Tibial artery (tissue), 4 donors: ENCODE measurements at regions not wholly inside any gene's neighbourhood (a gene's known extent, or its start where the extent isn't known, plus 50 kb on each side); places are given as distances from the start of the nearest gene placed in this dataset.

ENCODE experiments used
- DNase-seq, 2 donors: peaks; one replicate each; pipeline ENCODE4 v3.0.0-alpha.2; 2019
- H3K27ac ChIP-seq, 2 donors: fragments of 200-600 bp; sonication (generic) in 1 of 2; 1 replicate in 1 of 2; 2 replicates in 1 of 2; pipeline ENCODE4 v1.5.1; 2018 to 2019; ENCODE audit warnings: mild to moderate bottlenecking in 1 of 2
- H3K27me3 ChIP-seq, 2 donors: fragments of 200-600 bp; sonication (generic) in 1 of 2; one replicate each; pipeline versions ENCODE4 v1.5.1 to v1.6.0; 2016 to 2019
- H3K36me3 ChIP-seq, 3 donors: fragments of 200-600 bp; sonication (generic) in 2 of 3; one replicate each; pipeline ENCODE4 v1.5.1; 2016 to 2019; ENCODE audit warnings: mild to moderate bottlenecking in 2 of 3
- H3K4me1 ChIP-seq, 4 donors: fragments of 200-600 bp; sonication (generic) in 2 of 4; 1 replicate in 3 of 4; 2 replicates in 1 of 4; pipeline ENCODE4 v1.5.1; 2016 to 2019
- H3K4me3 ChIP-seq, 2 donors: fragments of 200-600 bp; sonication (generic) in 1 of 2; 1 replicate in 1 of 2; 2 replicates in 1 of 2; pipeline ENCODE4 v1.5.1; 2018 to 2019; ENCODE audit warnings: mild to moderate bottlenecking in 2 of 2
- H3K9me3 ChIP-seq, 3 donors: fragments of 200-600 bp; sonication (generic) in 1 of 3; one replicate each; pipeline ENCODE4 v1.5.1; 2016 to 2019
- CTCF ChIP-seq, 2 experiments: fragments of 200-600 bp in 1 of 2; fragments of 450-650 bp in 1 of 2; IDR thresholded peaks; one replicate each; pipeline ENCODE4 v1.5.1; 2017 to 2019; ENCODE audit warnings: antibody characterized with exemption in 2 of 2, mild to moderate bottlenecking in 1 of 2, moderate library complexity in 1 of 2
- intact Hi-C: fragments of 100-400 bp; cut with DNase I; formaldehyde crosslinking; loops from one replicate; pipeline ENCODE4 v1.15.0; 2023; ENCODE audit warnings: low total_unique reads

- Histone ChIP-seq H3K4me1 (no peaks in the 10 kb centered on the region), H3K4me3 (no peak overlapping the region), H3K27ac (no peak overlapping the region), H3K27me3 (no peaks in the 10 kb centered on the region), H3K9me3 (no peaks in the 10 kb centered on the region), H3K36me3 (no peaks in the 10 kb centered on the region)
- no peak for DNase-seq
- intact Hi-C loops: no loop called here
- TF ChIP-seq CTCF (IDR thresholded peaks at IDR 0.05): no peak
These were observed 211.5 kb downstream of the NECTIN3 start for GRCh38 chr3:111283165-111283564.

GRCh38 chr3:111284503-111285183 lies 213.0 kb downstream of the NECTIN3 start:
- H3K9me3 ChIP-seq: no peaks in the 10 kb centered on the region
- intact Hi-C loops: no loop called here
- no peak overlapping the region for H3K4me3 ChIP-seq
- no peaks in the 10 kb centered on the region for H3K4me1 ChIP-seq
- no peak for TF ChIP-seq CTCF (IDR thresholded peaks at IDR 0.05)
- H3K36me3 ChIP-seq: no peaks in the 10 kb centered on the region
- DNase-seq: no peak
- no peak overlapping the region for H3K27ac ChIP-seq
- H3K27me3 ChIP-seq: no peaks in the 10 kb centered on the region

GRCh38 chr3:111285184-111285538 lies 213.5 kb downstream of the NECTIN3 start:
- no peak for TF ChIP-seq CTCF (IDR thresholded peaks at IDR 0.05)

GRCh38 chr3:111285694-111286093 lies 214.1 kb downstream of the NECTIN3 start:
- Histone ChIP-seq H3K27me3 (no peaks in the 10 kb centered on the region), H3K4me3 (no peak overlapping the region), H3K9me3 (no peaks in the 10 kb centered on the region), H3K4me1 (no peaks in the 10 kb centered on the region), H3K27ac (no peak overlapping the region), H3K36me3 (no peaks in the 10 kb centered on the region)
- TF ChIP-seq CTCF (IDR thresholded peaks at IDR 0.05): no peak
- intact Hi-C loops: no loop called here
- DNase-seq: no peak

More at GRCh38 chr3:111285184-111285538, 213.5 kb downstream of the NECTIN3 start:
- Histone ChIP-seq H3K4me1 (no peaks in the 10 kb centered on the region), H3K27me3 (no peaks in the 10 kb centered on the region), H3K4me3 (no peak overlapping the region), H3K36me3 (no peaks in the 10 kb centered on the region), H3K27ac (no peak overlapping the region), H3K9me3 (no peaks in the 10 kb centered on the region)
- intact Hi-C loops: no loop called here
- no peak for DNase-seq

GRCh38 chr3:111286746-111287145 lies 215.1 kb downstream of the NECTIN3 start:
- no peaks in the 10 kb centered on the region for H3K27me3 ChIP-seq
- intact Hi-C loops: no loop called here
- H3K4me3 ChIP-seq: no peak overlapping the region
- H3K9me3 ChIP-seq: no peaks in the 10 kb centered on the region
- H3K36me3 ChIP-seq: no peaks in the 10 kb centered on the region
- no peak for TF ChIP-seq CTCF (IDR thresholded peaks at IDR 0.05)
- no peak overlapping the region for H3K27ac ChIP-seq
- H3K4me1 ChIP-seq: no peaks in the 10 kb centered on the region
- no peak for DNase-seq

GRCh38 chr3:111292117-111292516 lies 220.5 kb downstream of the NECTIN3 start:
- Histone ChIP-seq H3K4me1 (no peaks in the 10 kb centered on the region), H3K4me3 (no peak overlapping the region), H3K27me3 (no peaks in the 10 kb centered on the region), H3K27ac (no peak overlapping the region), H3K36me3 (no peaks in the 10 kb centered on the region), H3K9me3 (no peaks in the 10 kb centered on the region)
- intact Hi-C loops: no loop called here
- TF ChIP-seq CTCF (IDR thresholded peaks at IDR 0.05): no peak
- DNase-seq: no peak
